H1 (cell line): ENCODE measurements at regions not wholly inside any gene's neighbourhood (a gene's known extent, or its start where the extent isn't known, plus 50 kb on each side); places are given as distances from the start of the nearest gene placed in this dataset.

Experiments
- BACH1 ChIP-seq: IDR thresholded peaks from 2 replicates; pipeline ENCODE4 v1.6.1; 2012; ENCODE audit warnings: low read length, improper control_type of control experiment
- CEBPB ChIP-seq: IDR thresholded peaks from 2 replicates; pipeline ENCODE4 v1.6.1; 2012; ENCODE audit warnings: low read depth, low read length
- CHD7 ChIP-seq: fragments of 300-600 bp; sonication (generic); IDR thresholded peaks from 2 replicates; pipeline ENCODE4 v1.7.1; 2012; ENCODE audit warnings: low read length, moderate library complexity, mild to moderate bottlenecking, inconsistent platforms; ENCODE audit not compliant: insufficient replicate concordance
- CREB1 ChIP-seq: IDR thresholded peaks from 2 replicates; pipeline ENCODE4 v1.6.1; 2012; ENCODE audit warnings: inconsistent platforms
- RBBP5 ChIP-seq: IDR thresholded peaks from 2 replicates; pipeline ENCODE4 v1.7.1; 2012; ENCODE audit warnings: low read depth, mild to moderate bottlenecking, inconsistent platforms, low read length, moderate library complexity, borderline replicate concordance
- SIRT6 ChIP-seq: IDR thresholded peaks from one replicate; pipeline ENCODE4 v1.7.1; 2012; ENCODE audit warnings: low read length, inconsistent platforms
- TF ChIP-seq, protein P1 (sequence below), 3 experiments: IDR thresholded peaks; 1 replicate in 2 of 3; 2 replicates in 1 of 3; pipeline versions ENCODE4 v1.5.1 to v1.6.1; 2011; ENCODE audit warnings: low read length in 3 of 3, mild to moderate bottlenecking in 3 of 3, inconsistent platforms in 2 of 3, low read depth in 1 of 3, moderate library complexity in 1 of 3; ENCODE audit not compliant: insufficient read depth in 1 of 3; ENCODE audit errors: control extremely low read depth in 1 of 3

DNA sequence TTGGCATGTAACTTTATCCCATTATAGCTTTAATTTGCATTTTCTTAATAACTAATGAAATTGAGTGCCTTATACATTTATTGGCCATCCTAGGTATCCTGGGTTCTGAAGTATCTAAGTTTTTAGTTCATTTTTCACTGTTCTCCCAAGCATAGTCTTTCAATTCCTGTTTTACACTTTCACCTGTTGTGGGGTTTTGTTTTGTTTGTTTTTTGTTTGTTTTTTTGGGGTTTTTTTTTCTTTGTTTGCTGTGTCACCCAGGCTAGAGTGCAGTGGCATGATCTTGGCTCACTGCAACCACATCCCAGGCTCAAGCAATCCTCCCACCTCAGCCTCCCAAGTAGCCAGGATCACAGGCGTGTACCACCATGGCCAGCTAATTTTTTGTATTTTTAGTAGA is 83.1 kb upstream of the GADL1 start (continued):
- TF ChIP-seq CHD7 = no peak
- TF ChIP-seq BACH1 = no peak
- no peak for TF ChIP-seq CREB1
- TF ChIP-seq, protein P1, sequence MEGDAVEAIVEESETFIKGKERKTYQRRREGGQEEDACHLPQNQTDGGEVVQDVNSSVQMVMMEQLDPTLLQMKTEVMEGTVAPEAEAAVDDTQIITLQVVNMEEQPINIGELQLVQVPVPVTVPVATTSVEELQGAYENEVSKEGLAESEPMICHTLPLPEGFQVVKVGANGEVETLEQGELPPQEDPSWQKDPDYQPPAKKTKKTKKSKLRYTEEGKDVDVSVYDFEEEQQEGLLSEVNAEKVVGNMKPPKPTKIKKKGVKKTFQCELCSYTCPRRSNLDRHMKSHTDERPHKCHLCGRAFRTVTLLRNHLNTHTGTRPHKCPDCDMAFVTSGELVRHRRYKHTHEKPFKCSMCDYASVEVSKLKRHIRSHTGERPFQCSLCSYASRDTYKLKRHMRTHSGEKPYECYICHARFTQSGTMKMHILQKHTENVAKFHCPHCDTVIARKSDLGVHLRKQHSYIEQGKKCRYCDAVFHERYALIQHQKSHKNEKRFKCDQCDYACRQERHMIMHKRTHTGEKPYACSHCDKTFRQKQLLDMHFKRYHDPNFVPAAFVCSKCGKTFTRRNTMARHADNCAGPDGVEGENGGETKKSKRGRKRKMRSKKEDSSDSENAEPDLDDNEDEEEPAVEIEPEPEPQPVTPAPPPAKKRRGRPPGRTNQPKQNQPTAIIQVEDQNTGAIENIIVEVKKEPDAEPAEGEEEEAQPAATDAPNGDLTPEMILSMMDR (IDR thresholded peaks at IDR 0.05; ENCODE audit: control extremely low read depth in 1 of 3, insufficient read depth in 1 of 3, low read depth in 1 of 3, low read length in 3 of 3) = no peak
- no peak for TF ChIP-seq CEBPB
- no peak for TF ChIP-seq SIRT6
- TF ChIP-seq RBBP5 = no peak
- TF ChIP-seq, all 59 proteins: peak for 0
